Upper lobe of right lung (tissue), 1 donor: ENCODE measurements at regions not wholly inside any gene's neighbourhood (a gene's known extent, or its start where the extent isn't known, plus 50 kb on each side); places are given as distances from the start of the nearest gene placed in this dataset.

Experiments used
- ATAC-seq: fragments of 200-7000 bp; cut with Tn5 transposase; one replicate; pipeline ENCODE4 v1.9.1; 2020; ENCODE audit warnings: mild to moderate bottlenecking, moderate library complexity
- DNase-seq: peaks from one replicate; pipeline ENCODE4 v3.0.0-alpha.2; 2020
- H3K27ac ChIP-seq: fragments of 200-600 bp; one replicate; pipeline ENCODE4 v1.8.0; 2022
- H3K27me3 ChIP-seq: fragments of 200-600 bp; one replicate; pipeline ENCODE4 v1.8.0; 2022; ENCODE audit warnings: mild to moderate bottlenecking
- H3K36me3 ChIP-seq: fragments of 200-600 bp; one replicate; pipeline ENCODE4 v1.8.0; 2022
- H3K4me1 ChIP-seq: fragments of 200-600 bp; one replicate; pipeline ENCODE4 v1.8.0; 2022
- H3K4me3 ChIP-seq: fragments of 200-600 bp; one replicate; pipeline ENCODE4 v1.8.0; 2022; ENCODE audit warnings: mild to moderate bottlenecking
- H3K9me3 ChIP-seq: fragments of 200-600 bp; one replicate; pipeline ENCODE4 v1.8.0; 2022
- CTCF ChIP-seq: fragments of 200-600 bp; IDR thresholded peaks from one replicate; pipeline ENCODE4 v1.8.0; 2022; ENCODE audit warnings: antibody characterized with exemption
- intact Hi-C: fragments of 100-400 bp; cut with DNase I; formaldehyde crosslinking; loops from one replicate; pipeline ENCODE4 v1.11.0; 2022
- donor health status: DM: no; HTN: yes; CAD: no; lungs with severe emphysema.

GRCh38 chr1:203405703-203406438 lies 54.9 kb upstream of the FMOD start:
- DNase-seq (no peak), ATAC-seq (no peak)
- Histone ChIP-seq H3K9me3 (no peaks in the 10 kb centered on the region), H3K27me3 (no peaks in the 10 kb centered on the region), H3K36me3 (no peaks in the 10 kb centered on the region), H3K4me3 (no peak overlapping the region), H3K27ac (peak overlapping the region; percentile 78), H3K4me1 (peaks cover 41% of the 10 kb centered on the region)
- intact Hi-C loops, result no loop called here
- no peak for TF ChIP-seq CTCF

- Histone ChIP-seq H3K27ac (peak overlapping the region; percentile 78), H3K4me3 (no peak overlapping the region), H3K4me1 (peaks cover 41% of the 10 kb centered on the region), H3K9me3 (no peaks in the 10 kb centered on the region), H3K36me3 (no peaks in the 10 kb centered on the region), H3K27me3 (no peaks in the 10 kb centered on the region)
- no peak for TF ChIP-seq CTCF
- no peak for DNase-seq
- intact Hi-C loops, result no loop called here
- ATAC-seq, result peak; percentile 6
Observed at GRCh38 chr1:203406446-203407045, 55.6 kb upstream of the FMOD start.

GRCh38 chr1:203407296-203407695 lies 56.4 kb upstream of the FMOD start:
- H3K36me3 ChIP-seq, result no peaks in the 10 kb centered on the region
- H3K4me1 ChIP-seq, result peaks cover 41% of the 10 kb centered on the region
- ATAC-seq (no peak), DNase-seq (no peak)
- H3K27ac ChIP-seq, result peak overlapping the region; percentile 78
- H3K4me3 ChIP-seq, result no peak overlapping the region
- no peaks in the 10 kb centered on the region for H3K27me3 ChIP-seq
- H3K9me3 ChIP-seq, result no peaks in the 10 kb centered on the region
- TF ChIP-seq CTCF, result no peak
- intact Hi-C loops, result no loop called here

- intact Hi-C loops, result no loop called here
- Histone ChIP-seq H3K27ac (peak overlapping the region; percentile 30), H3K4me1 (peaks cover 34% of the 10 kb centered on the region)
Observed at GRCh38 chr1:203408486-203409481, 57.9 kb upstream of the FMOD start.

More at GRCh38 chr1:203408486-203409481, 57.9 kb upstream of the FMOD start:
- Histone ChIP-seq H3K9me3 (no peaks in the 10 kb centered on the region), H3K27me3 (no peaks in the 10 kb centered on the region), H3K4me3 (no peak overlapping the region), H3K36me3 (no peaks in the 10 kb centered on the region)
- ATAC-seq (peak; percentile 80), DNase-seq (no peak)
- no peak for TF ChIP-seq CTCF
